ENCODE measurements at regions not wholly inside any gene's neighbourhood (a gene's known extent, or its start where the extent isn't known, plus 50 kb on each side); places are given as distances from the start of the nearest gene placed in this dataset.

DNA sequence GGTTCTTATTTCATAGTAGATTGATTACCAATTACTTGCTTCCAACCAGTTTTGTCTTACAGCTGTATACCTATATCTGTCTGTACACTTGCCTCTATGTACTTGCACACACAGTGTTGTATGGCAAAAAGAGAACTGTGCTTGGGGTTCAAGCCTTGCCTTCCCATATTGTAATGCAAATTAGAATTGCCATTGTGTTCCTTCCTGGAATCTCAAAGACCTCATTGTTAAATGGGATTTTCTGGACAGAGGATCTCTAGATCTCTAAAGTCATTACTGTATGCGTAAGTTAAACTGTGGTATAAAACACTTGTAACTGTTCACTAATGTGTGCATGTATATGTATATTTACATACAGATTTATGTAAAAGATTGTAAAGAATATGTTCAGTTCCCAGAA is 428.8 kb downstream of the CAAP1 start:
- H3K9me3 ChIP-seq (ENCODE audit: low read depth, low read length, poor library complexity, severe bottlenecking): no peaks in the 10 kb centered on the region
- BruUV-seq (replicated peaks): no TSS peak
- ChIA-PET CTCF (no interaction called here), POLR2A (ENCODE audit: low non-redundant PET) (no interaction called here)
- no peak overlapping the region for H3K4me3 ChIP-seq (ENCODE audit: low read depth, low read length, poor library complexity, severe bottlenecking)
- H3K36me3 ChIP-seq (ENCODE audit: insufficient read depth, low read length, poor library complexity, severe bottlenecking): no peaks in the 10 kb centered on the region
- H3K27me3 ChIP-seq (replicated peaks; ENCODE audit: insufficient read depth, low read depth, low read length, poor library complexity): no peaks in the 10 kb centered on the region
- H3K27ac ChIP-seq (ENCODE audit: low read depth, low read length, poor library complexity, severe bottlenecking): no peak overlapping the region
- no peak for DNase-seq (ENCODE audit: low spot score)
- TF ChIP-seq EZH2 (IDR thresholded peaks at IDR 0.05; ENCODE audit: borderline replicate concordance, low read depth, low read length, poor library complexity, severe bottlenecking): no peak
- TF ChIP-seq, protein P1, sequence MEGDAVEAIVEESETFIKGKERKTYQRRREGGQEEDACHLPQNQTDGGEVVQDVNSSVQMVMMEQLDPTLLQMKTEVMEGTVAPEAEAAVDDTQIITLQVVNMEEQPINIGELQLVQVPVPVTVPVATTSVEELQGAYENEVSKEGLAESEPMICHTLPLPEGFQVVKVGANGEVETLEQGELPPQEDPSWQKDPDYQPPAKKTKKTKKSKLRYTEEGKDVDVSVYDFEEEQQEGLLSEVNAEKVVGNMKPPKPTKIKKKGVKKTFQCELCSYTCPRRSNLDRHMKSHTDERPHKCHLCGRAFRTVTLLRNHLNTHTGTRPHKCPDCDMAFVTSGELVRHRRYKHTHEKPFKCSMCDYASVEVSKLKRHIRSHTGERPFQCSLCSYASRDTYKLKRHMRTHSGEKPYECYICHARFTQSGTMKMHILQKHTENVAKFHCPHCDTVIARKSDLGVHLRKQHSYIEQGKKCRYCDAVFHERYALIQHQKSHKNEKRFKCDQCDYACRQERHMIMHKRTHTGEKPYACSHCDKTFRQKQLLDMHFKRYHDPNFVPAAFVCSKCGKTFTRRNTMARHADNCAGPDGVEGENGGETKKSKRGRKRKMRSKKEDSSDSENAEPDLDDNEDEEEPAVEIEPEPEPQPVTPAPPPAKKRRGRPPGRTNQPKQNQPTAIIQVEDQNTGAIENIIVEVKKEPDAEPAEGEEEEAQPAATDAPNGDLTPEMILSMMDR (conservative IDR thresholded peaks at IDR 0.05; ENCODE audit: low read depth, low read length): no peak
- H3K4me1 ChIP-seq (ENCODE audit: insufficient read depth, low read length, poor library complexity, severe bottlenecking): no peaks in the 10 kb centered on the region
- intact Hi-C loops (cut with micrococcal nuclease; ENCODE audit: unreplicated experiment): no loop called here

DNA sequence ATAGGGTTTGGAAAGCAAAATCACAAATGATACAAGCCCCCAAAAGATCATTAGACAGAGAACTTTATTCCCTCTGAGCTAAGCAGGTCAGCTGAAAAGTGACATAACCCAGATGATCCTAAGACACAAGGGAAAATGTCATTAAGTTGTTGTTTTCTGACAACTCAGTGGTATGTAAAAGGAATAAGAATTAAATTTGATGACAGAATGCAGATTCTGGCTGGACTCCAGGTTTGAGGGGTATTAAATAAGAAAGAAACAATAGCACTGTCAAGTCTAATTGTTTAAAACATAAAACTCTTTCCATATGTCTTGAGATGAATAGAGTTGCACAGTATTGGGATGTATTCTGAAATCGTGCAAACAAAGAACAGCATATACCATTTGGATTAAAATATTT is 429.9 kb downstream of the CAAP1 start:
- no peak for DNase-seq (ENCODE audit: low spot score)
- Histone ChIP-seq H3K27ac (ENCODE audit: low read depth, low read length, poor library complexity, severe bottlenecking) (no peak overlapping the region), H3K9me3 (ENCODE audit: low read depth, low read length, poor library complexity, severe bottlenecking) (no peaks in the 10 kb centered on the region), H3K4me3 (ENCODE audit: low read depth, low read length, poor library complexity, severe bottlenecking) (no peak overlapping the region), H3K27me3 (replicated peaks; ENCODE audit: insufficient read depth, low read depth, low read length, poor library complexity) (no peaks in the 10 kb centered on the region), H3K36me3 (ENCODE audit: insufficient read depth, low read length, poor library complexity, severe bottlenecking) (no peaks in the 10 kb centered on the region), H3K4me1 (ENCODE audit: insufficient read depth, low read length, poor library complexity, severe bottlenecking) (no peaks in the 10 kb centered on the region)
- TF ChIP-seq EZH2 (IDR thresholded peaks at IDR 0.05; ENCODE audit: borderline replicate concordance, low read depth, low read length, poor library complexity, severe bottlenecking): no peak
- TF ChIP-seq, protein P1 (conservative IDR thresholded peaks at IDR 0.05; ENCODE audit: low read depth, low read length): no peak
- ChIA-PET POLR2A (ENCODE audit: low non-redundant PET) (no interaction called here), CTCF (no interaction called here)
- no TSS peak for BruUV-seq (replicated peaks)
- intact Hi-C loops (cut with micrococcal nuclease; ENCODE audit: unreplicated experiment): no loop called here

DNA sequence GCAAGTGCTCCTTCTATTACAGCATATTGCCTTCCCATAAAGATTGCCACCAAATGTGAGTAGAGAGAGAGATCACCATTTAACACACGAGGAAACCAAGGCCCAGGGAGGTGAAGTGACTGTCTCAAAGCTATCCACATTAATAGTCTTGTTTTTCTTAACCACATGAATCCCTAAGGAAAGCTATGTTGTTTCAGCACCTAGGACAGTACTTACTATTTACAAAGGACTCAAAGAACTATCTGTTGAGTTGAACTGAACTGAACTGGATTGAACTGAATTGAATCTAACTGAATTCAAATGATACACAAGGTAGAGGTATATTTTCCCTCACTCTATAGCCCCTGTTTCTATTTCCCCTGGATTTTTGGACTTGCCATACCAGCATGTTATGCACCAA is 430.4 kb downstream of the CAAP1 start:
- ChIA-PET CTCF (no interaction called here), POLR2A (ENCODE audit: low non-redundant PET) (no interaction called here)
- Histone ChIP-seq H3K9me3 (ENCODE audit: low read depth, low read length, poor library complexity, severe bottlenecking) (no peaks in the 10 kb centered on the region), H3K4me1 (ENCODE audit: insufficient read depth, low read length, poor library complexity, severe bottlenecking) (no peaks in the 10 kb centered on the region), H3K27ac (ENCODE audit: low read depth, low read length, poor library complexity, severe bottlenecking) (no peak overlapping the region), H3K27me3 (replicated peaks; ENCODE audit: insufficient read depth, low read depth, low read length, poor library complexity) (no peaks in the 10 kb centered on the region), H3K4me3 (ENCODE audit: low read depth, low read length, poor library complexity, severe bottlenecking) (no peak overlapping the region), H3K36me3 (ENCODE audit: insufficient read depth, low read length, poor library complexity, severe bottlenecking) (no peaks in the 10 kb centered on the region)
- no TSS peak for BruUV-seq (replicated peaks)
- peak; percentile 0 for DNase-seq (ENCODE audit: low spot score)
- intact Hi-C loops (cut with micrococcal nuclease; ENCODE audit: unreplicated experiment): no loop called here
- TF ChIP-seq, protein P1 (conservative IDR thresholded peaks at IDR 0.05; ENCODE audit: low read depth, low read length): no peak
- no peak for TF ChIP-seq EZH2 (IDR thresholded peaks at IDR 0.05; ENCODE audit: borderline replicate concordance, low read depth, low read length, poor library complexity, severe bottlenecking)

All from A673 (cell line).